ENCODE measurements at regions not wholly inside any gene's neighbourhood (a gene's known extent, or its start where the extent isn't known, plus 50 kb on each side); places are given as distances from the start of the nearest gene placed in this dataset.

GRCh38 chr4:3715855-3716630 lies 50.1 kb upstream of the ADRA2C start:
- Histone ChIP-seq H3K36me3 (ENCODE audit: control insufficient read depth in 2 of 2, insufficient read depth in 2 of 2, low read length in 2 of 2) (no peaks in the 10 kb centered on the region), H3K9ac (ENCODE audit: low read depth in 1 of 2, low read length in 2 of 2) (no peak overlapping the region), H3K4me3 (ENCODE audit: low read length in 2 of 2) (no peak overlapping the region), H3K4me1 (ENCODE audit: control insufficient read depth in 2 of 2, insufficient read depth in 2 of 2, low read length in 2 of 2) (no peaks in the 10 kb centered on the region), H3K27ac (ENCODE audit: low read depth in 2 of 2, low read length in 2 of 2) (no peak overlapping the region), H3K9me3 (ENCODE audit: control insufficient read depth in 2 of 2, low read length in 2 of 2) (peaks cover 0 to 4% of the 10 kb centered on the region in 2 donors), H3K27me3 (ENCODE audit: control insufficient read depth in 2 of 2, insufficient read depth in 2 of 2, low read length in 2 of 2) (no peaks in the 10 kb centered on the region)

- no peak overlapping the region for H3K9ac ChIP-seq (ENCODE audit: low read depth in 1 of 2, low read length in 2 of 2)
- no peaks in the 10 kb centered on the region for H3K27me3 ChIP-seq (ENCODE audit: control insufficient read depth in 2 of 2, insufficient read depth in 2 of 2, low read length in 2 of 2)
- H3K4me1 ChIP-seq (ENCODE audit: control insufficient read depth in 2 of 2, insufficient read depth in 2 of 2, low read length in 2 of 2): no peaks in the 10 kb centered on the region
- H3K4me3 ChIP-seq (ENCODE audit: low read length in 2 of 2): no peak overlapping the region
- H3K27ac ChIP-seq (ENCODE audit: low read depth in 2 of 2, low read length in 2 of 2): no peak overlapping the region
- no peaks in the 10 kb centered on the region for H3K36me3 ChIP-seq (ENCODE audit: control insufficient read depth in 2 of 2, insufficient read depth in 2 of 2, low read length in 2 of 2)
- peaks cover 0 to 4% of the 10 kb centered on the region in 2 donors for H3K9me3 ChIP-seq (ENCODE audit: control insufficient read depth in 2 of 2, low read length in 2 of 2)
Measured at GRCh38 chr4:3715061-3715854, 50.9 kb upstream of the ADRA2C start.

- no peaks in the 10 kb centered on the region for H3K27me3 ChIP-seq (ENCODE audit: control insufficient read depth in 2 of 2, insufficient read depth in 2 of 2, low read length in 2 of 2)
Measured at GRCh38 chr4:3714642-3715001, 51.6 kb upstream of the ADRA2C start.

GRCh38 chr4:3713817-3714641 lies 52.2 kb upstream of the ADRA2C start:
- no peaks in the 10 kb centered on the region for H3K27me3 ChIP-seq (ENCODE audit: control insufficient read depth in 2 of 2, insufficient read depth in 2 of 2, low read length in 2 of 2)
- H3K9me3 ChIP-seq (ENCODE audit: control insufficient read depth in 2 of 2, low read length in 2 of 2): peaks cover 0 to 4% of the 10 kb centered on the region in 2 donors
- H3K9ac ChIP-seq (ENCODE audit: low read depth in 1 of 2, low read length in 2 of 2): no peak overlapping the region
- H3K27ac ChIP-seq (ENCODE audit: low read depth in 2 of 2, low read length in 2 of 2): no peak overlapping the region
- H3K36me3 ChIP-seq (ENCODE audit: control insufficient read depth in 2 of 2, insufficient read depth in 2 of 2, low read length in 2 of 2): no peaks in the 10 kb centered on the region
- no peak overlapping the region for H3K4me3 ChIP-seq (ENCODE audit: low read length in 2 of 2)
- no peaks in the 10 kb centered on the region for H3K4me1 ChIP-seq (ENCODE audit: control insufficient read depth in 2 of 2, insufficient read depth in 2 of 2, low read length in 2 of 2)

More at GRCh38 chr4:3714642-3715001, 51.6 kb upstream of the ADRA2C start:
- Histone ChIP-seq H3K9me3 (ENCODE audit: control insufficient read depth in 2 of 2, low read length in 2 of 2) (peaks cover 0 to 4% of the 10 kb centered on the region in 2 donors), H3K4me3 (ENCODE audit: low read length in 2 of 2) (no peak overlapping the region), H3K36me3 (ENCODE audit: control insufficient read depth in 2 of 2, insufficient read depth in 2 of 2, low read length in 2 of 2) (no peaks in the 10 kb centered on the region), H3K27ac (ENCODE audit: low read depth in 2 of 2, low read length in 2 of 2) (no peak overlapping the region), H3K9ac (ENCODE audit: low read depth in 1 of 2, low read length in 2 of 2) (no peak overlapping the region), H3K4me1 (ENCODE audit: control insufficient read depth in 2 of 2, insufficient read depth in 2 of 2, low read length in 2 of 2) (no peaks in the 10 kb centered on the region)

GRCh38 chr4:3713346-3713745 lies 52.8 kb upstream of the ADRA2C start:
- no peaks in the 10 kb centered on the region for H3K4me1 ChIP-seq (ENCODE audit: control insufficient read depth in 2 of 2, insufficient read depth in 2 of 2, low read length in 2 of 2)
- no peaks in the 10 kb centered on the region for H3K27me3 ChIP-seq (ENCODE audit: control insufficient read depth in 2 of 2, insufficient read depth in 2 of 2, low read length in 2 of 2)
- H3K4me3 ChIP-seq (ENCODE audit: low read length in 2 of 2): no peak overlapping the region
- H3K9me3 ChIP-seq (ENCODE audit: control insufficient read depth in 2 of 2, low read length in 2 of 2): no peaks in the 10 kb centered on the region
- H3K9ac ChIP-seq (ENCODE audit: low read depth in 1 of 2, low read length in 2 of 2): no peak overlapping the region
- no peaks in the 10 kb centered on the region for H3K36me3 ChIP-seq (ENCODE audit: control insufficient read depth in 2 of 2, insufficient read depth in 2 of 2, low read length in 2 of 2)
- no peak overlapping the region for H3K27ac ChIP-seq (ENCODE audit: low read depth in 2 of 2, low read length in 2 of 2)

GRCh38 chr4:3712936-3713335 lies 53.2 kb upstream of the ADRA2C start:
- no peaks in the 10 kb centered on the region for H3K36me3 ChIP-seq (ENCODE audit: control insufficient read depth in 2 of 2, insufficient read depth in 2 of 2, low read length in 2 of 2)
- H3K27ac ChIP-seq (ENCODE audit: low read depth in 2 of 2, low read length in 2 of 2): no peak overlapping the region
- H3K9me3 ChIP-seq (ENCODE audit: control insufficient read depth in 2 of 2, low read length in 2 of 2): no peaks in the 10 kb centered on the region
- no peaks in the 10 kb centered on the region for H3K4me1 ChIP-seq (ENCODE audit: control insufficient read depth in 2 of 2, insufficient read depth in 2 of 2, low read length in 2 of 2)
- H3K9ac ChIP-seq (ENCODE audit: low read depth in 1 of 2, low read length in 2 of 2): no peak overlapping the region
- no peak overlapping the region for H3K4me3 ChIP-seq (ENCODE audit: low read length in 2 of 2)
- no peaks in the 10 kb centered on the region for H3K27me3 ChIP-seq (ENCODE audit: control insufficient read depth in 2 of 2, insufficient read depth in 2 of 2, low read length in 2 of 2)

GRCh38 chr4:3712112-3712805 lies 53.9 kb upstream of the ADRA2C start:
- Histone ChIP-seq H3K27ac (ENCODE audit: low read depth in 2 of 2, low read length in 2 of 2) (no peak overlapping the region), H3K4me3 (ENCODE audit: low read length in 2 of 2) (no peak overlapping the region)

GRCh38 chr4:3711183-3712111 lies 54.7 kb upstream of the ADRA2C start:
- H3K4me1 ChIP-seq (ENCODE audit: control insufficient read depth in 2 of 2, insufficient read depth in 2 of 2, low read length in 2 of 2): no peaks in the 10 kb centered on the region
- no peaks in the 10 kb centered on the region for H3K27me3 ChIP-seq (ENCODE audit: control insufficient read depth in 2 of 2, insufficient read depth in 2 of 2, low read length in 2 of 2)
- no peaks in the 10 kb centered on the region for H3K9me3 ChIP-seq (ENCODE audit: control insufficient read depth in 2 of 2, low read length in 2 of 2)
- no peak overlapping the region for H3K9ac ChIP-seq (ENCODE audit: low read depth in 1 of 2, low read length in 2 of 2)
- H3K27ac ChIP-seq (ENCODE audit: low read depth in 2 of 2, low read length in 2 of 2): no peak overlapping the region
- no peak overlapping the region for H3K4me3 ChIP-seq (ENCODE audit: low read length in 2 of 2)
- no peaks in the 10 kb centered on the region for H3K36me3 ChIP-seq (ENCODE audit: control insufficient read depth in 2 of 2, insufficient read depth in 2 of 2, low read length in 2 of 2)

More at GRCh38 chr4:3712112-3712805, 53.9 kb upstream of the ADRA2C start:
- Histone ChIP-seq H3K9ac (ENCODE audit: low read depth in 1 of 2, low read length in 2 of 2) (no peak overlapping the region), H3K4me1 (ENCODE audit: control insufficient read depth in 2 of 2, insufficient read depth in 2 of 2, low read length in 2 of 2) (no peaks in the 10 kb centered on the region), H3K9me3 (ENCODE audit: control insufficient read depth in 2 of 2, low read length in 2 of 2) (no peaks in the 10 kb centered on the region), H3K36me3 (ENCODE audit: control insufficient read depth in 2 of 2, insufficient read depth in 2 of 2, low read length in 2 of 2) (no peaks in the 10 kb centered on the region), H3K27me3 (ENCODE audit: control insufficient read depth in 2 of 2, insufficient read depth in 2 of 2, low read length in 2 of 2) (no peaks in the 10 kb centered on the region)
